Stimulated activated CD4-positive, alpha-beta T cell treated with anti-CD3 and anti-CD28 coated beads, Interleukin-4, amount 100 ng/mL, for 4 hours (primary cell): ENCODE measurements at regions not wholly inside any gene's neighbourhood (a gene's known extent, or its start where the extent isn't known, plus 50 kb on each side); places are given as distances from the start of the nearest gene placed in this dataset.

Source experiments
- DNase-seq, 2 experiments: peaks; one replicate each; pipeline ENCODE4 v3.0.0-alpha.2; 2020

DNA sequence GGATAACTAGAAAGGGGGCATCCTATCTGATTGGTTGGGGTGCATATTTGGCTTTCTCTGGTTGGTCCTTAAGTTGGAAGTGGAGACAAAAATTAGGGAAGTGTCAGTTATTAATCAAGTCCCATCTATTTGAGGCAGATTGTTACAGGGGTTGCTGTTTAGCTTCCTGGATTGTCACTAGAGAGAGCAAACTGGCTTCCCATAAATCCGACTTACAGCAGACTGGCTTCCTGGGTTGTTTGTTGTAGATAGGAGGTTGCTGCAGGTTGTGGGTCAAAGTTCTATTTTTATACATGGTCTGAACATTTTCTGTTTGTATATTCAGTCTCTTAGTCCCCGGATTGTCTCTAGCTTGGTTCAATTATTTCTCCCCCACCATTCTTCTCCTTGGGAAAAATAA, 106.1 kb upstream of the HABP2 start:
- no peak for DNase-seq

DNA sequence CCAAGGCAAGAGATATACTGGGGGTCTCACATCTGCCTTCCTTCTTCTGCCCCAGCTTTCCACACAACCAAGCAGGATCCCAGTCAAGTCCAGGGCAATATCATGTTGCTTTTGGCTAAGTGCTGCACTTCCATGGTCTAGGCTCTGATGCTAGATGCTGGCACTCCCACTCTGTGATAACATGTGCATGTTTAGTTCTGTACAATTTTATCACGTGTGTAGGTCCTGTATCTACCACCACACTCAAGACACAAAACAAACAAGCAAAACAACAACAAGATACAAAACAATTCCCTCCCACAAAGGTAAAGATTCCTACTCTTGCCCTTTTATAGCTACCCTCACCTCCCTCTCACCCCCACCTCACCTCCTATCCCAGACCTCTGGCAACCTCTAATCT, 105.6 kb upstream of the HABP2 start:
- no peak for DNase-seq

DNA sequence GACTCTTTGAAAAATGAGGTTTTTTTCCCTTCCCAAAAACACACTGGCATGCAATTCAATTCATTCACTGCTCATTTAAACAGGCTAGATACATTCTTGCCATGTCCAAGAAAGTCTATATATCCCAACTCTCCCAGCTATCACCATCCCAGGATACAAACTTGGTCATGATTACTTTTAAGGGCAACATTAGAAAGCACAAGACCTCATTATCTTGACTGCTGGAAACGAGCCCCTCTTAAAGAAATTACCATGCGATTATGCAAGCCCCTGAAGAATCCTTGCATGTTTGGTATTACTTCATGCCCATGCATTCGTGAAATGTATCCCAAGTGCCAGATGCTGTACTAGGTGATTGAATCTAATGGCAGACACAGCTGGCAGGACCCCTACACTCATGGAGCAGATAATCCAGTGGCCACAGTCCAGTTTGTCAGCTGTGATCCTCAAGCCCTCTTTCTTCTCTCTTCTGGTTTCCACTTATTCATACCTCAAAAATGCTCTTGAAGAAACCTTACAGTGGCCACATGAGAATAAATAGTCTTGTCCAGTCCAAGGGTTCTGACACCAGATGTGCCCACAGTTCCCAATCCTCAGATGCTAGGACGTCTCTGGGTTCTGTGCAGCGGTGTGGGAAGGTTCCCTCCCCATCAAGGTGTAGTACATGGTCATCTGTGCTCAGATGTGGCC, 103.7 kb upstream of the HABP2 start:
- DNase-seq: no peak

DNA sequence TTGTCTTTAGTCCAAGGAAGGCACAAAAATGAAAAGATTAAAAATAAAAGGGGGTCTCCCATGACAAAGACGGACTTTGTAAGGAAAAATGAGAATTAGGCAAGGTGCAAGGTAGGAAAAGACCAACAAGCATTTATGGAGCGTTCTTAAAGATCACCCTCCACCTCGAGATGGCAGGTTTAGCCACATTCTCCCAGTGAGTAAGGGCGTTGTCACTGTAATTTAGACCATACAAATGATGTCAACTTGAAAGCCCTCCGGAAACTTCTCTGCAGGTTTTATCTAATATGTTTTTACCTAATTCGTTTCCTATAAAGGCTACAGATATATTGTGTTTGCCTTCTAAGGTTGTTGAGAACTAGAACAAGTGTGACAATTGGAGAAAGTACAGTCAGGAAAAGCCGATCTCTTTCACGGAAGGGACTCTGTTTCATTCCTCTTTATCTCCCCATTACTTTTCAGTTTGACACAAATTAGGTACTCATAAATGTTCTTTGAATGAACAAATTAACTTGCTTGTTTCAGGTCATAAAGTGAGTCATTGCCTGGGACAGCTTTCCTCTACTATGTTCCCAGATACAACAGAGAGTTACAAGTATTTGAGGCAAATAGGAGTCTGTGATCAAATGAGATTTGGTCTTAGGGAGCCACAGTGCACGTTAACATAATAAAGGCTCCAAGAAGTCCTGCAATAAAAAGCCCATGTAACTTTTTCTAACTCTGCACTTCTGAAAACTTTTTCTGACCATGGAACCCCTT, 102.6 kb upstream of the HABP2 start:
- DNase-seq: no peak

DNA sequence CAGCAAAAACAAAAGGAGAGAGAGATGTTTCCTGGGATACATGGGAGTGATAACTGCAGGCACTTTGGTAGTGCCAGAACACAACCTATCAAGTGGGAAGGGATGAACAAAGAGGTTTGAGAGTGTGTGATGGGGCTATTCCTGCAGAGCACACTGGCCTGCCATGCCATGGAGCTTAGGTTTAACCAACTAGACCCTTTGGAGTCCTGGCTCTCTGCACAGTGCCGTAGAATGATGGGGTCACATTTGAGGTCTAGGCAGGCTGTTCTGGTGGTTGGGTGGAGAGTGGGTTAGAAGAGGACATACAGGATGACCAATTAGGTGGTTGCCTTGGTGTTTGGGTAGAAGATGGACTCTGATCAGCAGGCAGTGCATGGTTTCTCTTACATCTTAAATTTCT, 101.9 kb upstream of the HABP2 start:
- DNase-seq: no peak

DNA sequence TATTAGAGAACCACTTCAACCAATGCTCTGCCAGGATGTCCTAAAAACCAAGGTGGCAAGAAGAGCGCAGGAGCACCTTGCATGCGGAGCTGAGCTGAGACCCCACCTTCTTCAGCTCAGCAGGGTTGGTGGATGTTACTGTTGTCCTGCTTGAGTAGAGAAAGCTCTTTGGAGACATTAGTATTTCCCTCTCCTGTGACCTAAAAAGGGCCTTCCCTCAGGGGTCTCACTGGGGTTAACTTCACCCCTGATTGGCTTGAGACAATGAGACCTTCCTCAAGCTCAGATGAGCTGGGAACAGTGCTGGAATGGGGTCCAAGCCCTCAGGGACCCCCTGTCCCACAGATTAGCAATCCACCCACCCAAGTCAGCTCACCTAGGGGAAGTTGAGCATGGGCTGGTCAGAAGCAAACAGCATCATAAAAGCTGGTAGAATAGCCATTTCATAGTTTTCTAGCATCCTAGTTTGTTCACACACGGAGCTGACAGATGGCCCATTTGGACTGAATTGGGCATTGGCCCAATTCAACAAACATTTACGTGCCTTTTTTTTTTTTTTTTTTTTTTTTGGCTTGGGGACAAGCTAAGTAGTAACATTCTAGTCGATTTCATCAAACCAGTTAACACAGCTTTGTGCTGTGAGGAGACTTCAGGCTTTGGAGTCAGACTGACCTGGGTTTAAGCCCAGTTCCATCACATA, 100.6 kb upstream of the HABP2 start:
- no peak for DNase-seq

- DNase-seq: no peak
Observed at GRCh38 chr10:113453351-113453750, 99.5 kb upstream of the HABP2 start.

- no peak for DNase-seq
Observed at GRCh38 chr10:113454341-113455061, 98.4 kb upstream of the HABP2 start.

DNA sequence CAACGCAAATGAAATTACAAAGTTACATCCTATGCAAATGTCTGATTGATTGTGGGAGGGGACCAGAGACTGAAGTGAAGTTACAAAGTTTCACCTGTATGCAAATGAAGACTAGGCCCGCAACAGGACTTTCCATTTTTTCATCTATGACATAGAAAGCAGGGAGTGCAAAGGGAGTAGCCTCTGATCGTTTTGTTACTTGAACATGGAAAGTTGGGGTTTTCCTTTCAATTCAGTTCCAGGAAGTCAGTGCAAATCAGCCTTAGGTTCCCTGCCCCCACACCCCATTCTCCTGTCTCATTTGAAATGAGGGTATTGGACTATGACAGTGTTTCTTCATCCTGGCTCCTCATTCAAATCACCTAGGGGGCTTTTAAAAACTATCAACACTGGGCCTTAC, 96.9 kb upstream of the HABP2 start:
- no peak for DNase-seq

DNA sequence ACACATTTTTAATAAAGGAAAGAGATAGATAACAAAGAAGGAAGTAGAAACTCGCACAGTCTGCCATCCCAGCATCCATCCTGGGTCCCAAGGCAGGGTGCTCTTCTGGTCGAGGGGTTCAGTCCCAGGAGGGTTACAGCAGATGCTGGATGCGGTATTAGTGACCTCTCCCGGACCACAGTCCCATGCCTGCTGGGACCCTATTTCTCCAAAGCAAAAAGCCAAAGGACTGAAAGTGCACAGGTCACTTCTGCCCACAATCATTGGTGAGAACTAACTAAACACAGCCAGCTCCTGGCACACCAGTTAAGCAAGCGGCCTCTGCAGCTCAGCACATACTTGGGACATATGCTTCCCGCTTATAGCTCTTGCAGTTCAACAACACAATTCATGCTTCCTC, 96.1 kb upstream of the HABP2 start:
- DNase-seq: no peak

DNA sequence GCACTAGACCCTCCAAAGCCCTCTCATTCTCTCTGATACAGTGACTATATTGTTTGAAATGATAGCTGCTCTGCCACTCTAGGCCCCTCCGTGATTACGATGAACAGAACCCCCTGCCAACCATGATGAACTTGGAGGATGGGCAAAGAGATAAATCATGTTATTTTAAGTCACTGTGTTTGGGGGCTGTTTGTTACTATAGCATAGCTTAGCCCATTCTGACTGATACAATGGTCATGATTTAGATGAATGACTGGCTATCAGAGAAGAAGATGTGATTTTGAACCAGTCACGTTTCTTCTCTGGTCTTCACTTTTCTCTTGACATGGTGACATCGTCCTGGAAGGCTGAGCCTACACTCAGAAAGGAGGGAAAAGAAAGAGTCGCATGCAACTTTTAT, 95.4 kb upstream of the HABP2 start:
- DNase-seq: no peak

DNA sequence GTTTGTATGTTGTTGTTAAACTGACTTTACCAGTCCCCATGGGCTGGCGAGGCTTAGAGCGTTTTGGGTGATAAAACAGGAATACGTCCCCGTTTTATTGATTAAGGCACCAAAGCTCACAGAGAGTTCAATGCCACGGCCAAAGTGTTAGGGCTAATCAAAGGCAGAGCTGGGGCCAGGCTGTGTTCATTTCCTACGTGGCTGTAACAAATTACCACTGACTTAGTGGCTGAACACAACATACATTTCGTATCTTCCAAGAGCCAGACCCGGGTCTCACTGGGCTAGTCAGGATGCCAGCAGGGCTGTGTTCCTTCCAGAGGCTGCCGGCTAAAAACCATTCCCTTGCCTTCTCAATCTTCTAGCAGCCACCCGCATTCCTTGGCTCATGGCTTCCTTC, 94.4 kb upstream of the HABP2 start:
- no peak for DNase-seq

DNA sequence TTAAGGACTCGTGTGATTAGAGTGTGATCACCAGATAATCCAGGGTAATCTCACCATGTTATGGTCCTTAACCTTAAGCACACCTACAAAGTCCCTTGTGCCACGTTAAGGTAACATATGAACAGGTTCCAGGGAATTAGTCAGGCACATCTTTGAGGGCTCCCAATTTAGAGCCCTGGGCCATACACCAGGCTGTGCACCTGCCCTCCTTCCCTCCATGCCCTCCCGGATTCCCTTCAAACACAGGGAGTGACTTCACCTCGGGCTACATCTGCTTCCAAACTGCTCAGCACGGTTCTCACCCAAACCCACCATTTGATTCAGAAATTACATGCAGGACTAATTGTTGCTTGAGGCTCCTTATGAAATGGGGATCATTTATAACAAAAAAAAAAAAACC, 93.9 kb upstream of the HABP2 start:
- DNase-seq: no peak

- no peak for DNase-seq
Observed at GRCh38 chr10:113459626-113460280, 93.1 kb upstream of the HABP2 start.

DNA sequence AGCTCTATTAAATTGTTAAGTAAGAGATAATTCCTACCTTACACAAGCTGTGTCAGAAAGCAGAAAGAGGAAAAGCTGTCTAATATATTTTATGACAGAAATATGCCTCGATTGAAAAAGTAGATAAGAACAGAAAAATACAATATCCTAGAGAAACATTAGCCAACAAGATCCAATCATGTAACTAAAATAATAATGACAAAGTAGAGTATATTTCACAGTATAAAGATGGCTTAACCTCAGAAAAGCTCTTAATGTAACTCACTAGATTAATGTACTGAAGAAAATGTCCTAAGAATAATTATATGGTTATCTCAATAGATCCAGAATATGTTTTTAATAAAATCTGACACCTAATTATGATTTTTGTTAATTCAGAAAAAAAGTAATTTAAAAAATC, 89.8 kb upstream of the HABP2 start:
- no peak for DNase-seq

- DNase-seq: no peak
Observed at GRCh38 chr10:113463777-113464176, 89.1 kb upstream of the HABP2 start.

- no peak for DNase-seq
Observed at GRCh38 chr10:113469796-113470195, 83.1 kb upstream of the HABP2 start.

DNA sequence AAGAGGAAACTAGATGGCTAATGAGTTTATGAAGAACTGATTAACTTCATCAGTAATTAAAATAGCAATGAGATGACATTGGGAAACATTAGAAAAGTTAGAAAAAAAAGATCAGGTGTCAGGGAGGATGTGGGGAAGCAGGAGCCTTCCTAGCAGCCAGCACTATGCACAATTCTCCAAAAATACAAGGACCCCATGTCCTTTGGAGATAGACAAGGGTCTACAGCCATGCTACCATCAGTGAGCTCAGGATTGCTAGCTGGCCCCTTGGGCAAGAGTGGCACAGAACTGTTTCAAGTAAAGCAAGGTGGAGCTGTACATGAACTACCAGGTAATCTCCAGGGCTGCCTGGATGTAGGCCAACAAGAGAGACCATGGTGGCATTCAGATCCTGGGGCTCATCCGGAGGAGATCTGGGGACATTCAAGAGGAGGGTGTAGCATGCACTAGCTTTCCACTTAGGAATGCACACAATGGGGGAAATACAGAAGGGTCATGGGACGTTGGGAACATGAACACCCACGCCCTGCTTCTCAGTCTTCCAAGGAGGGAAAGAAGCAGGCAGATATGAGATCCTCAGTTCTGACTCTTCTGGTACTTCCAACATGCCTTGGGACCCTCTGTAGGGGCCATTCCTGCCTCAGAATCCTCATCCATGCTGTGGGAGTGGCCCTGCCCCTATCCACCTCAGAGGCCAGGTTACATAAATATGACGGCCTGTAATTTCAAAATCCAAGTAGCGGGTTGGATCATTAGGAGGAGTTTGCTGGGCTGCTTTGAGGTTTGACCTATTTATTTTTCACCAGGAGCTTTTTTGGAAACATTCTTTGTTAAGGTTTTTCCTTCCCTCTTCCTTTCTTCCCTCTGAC, 82.2 kb upstream of the HABP2 start:
- DNase-seq: no peak

DNA sequence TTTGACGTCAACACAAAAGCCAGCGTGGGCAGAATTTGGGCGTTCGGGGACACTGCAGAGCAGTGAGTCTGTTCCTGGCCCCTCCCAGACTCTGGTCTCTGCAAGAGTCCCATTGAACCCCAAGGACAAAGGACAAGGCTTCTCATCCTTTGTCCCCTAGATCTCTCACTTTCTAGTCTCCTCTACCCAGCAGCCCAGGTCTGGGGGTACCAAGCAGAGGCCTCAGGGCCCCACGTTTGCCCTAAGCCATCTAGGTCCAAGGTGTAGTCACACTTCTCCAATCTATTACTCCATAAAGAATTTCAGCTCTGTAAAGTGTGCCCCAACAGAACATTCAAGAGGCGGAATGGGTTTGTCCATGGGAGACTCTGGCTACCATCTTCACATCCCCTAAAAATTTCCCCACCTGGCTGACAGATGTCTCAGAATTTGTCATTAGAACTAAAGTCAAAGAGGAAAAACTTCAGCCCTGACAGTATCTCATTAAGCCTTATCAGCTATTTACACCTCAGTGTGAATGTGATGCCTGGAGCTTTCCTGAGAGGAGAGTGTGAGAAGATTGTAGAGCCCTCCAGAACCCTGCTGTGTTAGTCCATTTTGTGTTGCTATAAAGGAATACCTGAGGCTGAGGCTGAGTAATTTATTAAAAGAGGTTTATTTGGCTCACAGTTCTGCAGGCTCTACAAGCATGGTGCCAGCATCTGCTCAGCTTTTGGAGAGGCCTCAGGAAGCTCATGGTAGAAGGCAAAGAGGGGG, 81.4 kb upstream of the HABP2 start:
- DNase-seq: no peak

GRCh38 chr10:113473011-113473410, 79.8 kb upstream of the HABP2 start:
- DNase-seq: no peak

DNA sequence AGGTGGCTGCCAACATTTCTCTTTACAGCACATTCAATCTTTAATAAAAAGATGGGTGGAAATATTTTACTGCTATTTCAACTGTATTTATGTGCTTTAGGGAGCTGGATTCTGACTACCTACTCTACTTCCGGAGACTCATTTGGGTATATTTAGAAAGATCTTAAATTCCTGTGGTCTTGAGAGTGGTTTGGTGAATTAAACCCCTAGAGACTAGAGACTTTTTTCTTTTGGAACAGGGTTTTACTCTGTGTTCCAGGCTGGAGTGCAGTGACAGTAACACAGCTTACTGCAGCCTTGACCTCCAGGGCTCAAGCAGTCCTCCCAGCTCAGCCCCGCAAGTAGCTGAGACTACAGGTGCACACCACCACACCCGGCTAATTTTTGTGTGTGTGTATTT, 79.0 kb upstream of the HABP2 start:
- no peak for DNase-seq
